Endodermal cell (in vitro differentiated cells): ENCODE measurements at regions not wholly inside any gene's neighbourhood (a gene's known extent, or its start where the extent isn't known, plus 50 kb on each side); places are given as distances from the start of the nearest gene placed in this dataset.

Experiments
- DNase-seq: peaks from one replicate; pipeline ENCODE4 v3.0.0-alpha.2; 2017
- H3K27ac ChIP-seq: 2 replicates; pipeline ENCODE4 v1.5.1; 2013; ENCODE audit warnings: mild to moderate bottlenecking, low read depth, low read length, moderate library complexity
- H3K27me3 ChIP-seq: 2 replicates; pipeline ENCODE4 v1.6.1; 2013; ENCODE audit warnings: mild to moderate bottlenecking, low read length, moderate library complexity; ENCODE audit not compliant: insufficient read depth, control insufficient read depth, poor library complexity, severe bottlenecking
- H3K36me3 ChIP-seq: 2 replicates; pipeline ENCODE4 v1.7.0; 2013; ENCODE audit warnings: mild to moderate bottlenecking, low read length, moderate library complexity; ENCODE audit not compliant: control insufficient read depth, insufficient read depth
- H3K4me1 ChIP-seq: one replicate; pipeline ENCODE4 v1.7.0; 2013; ENCODE audit warnings: low read length; ENCODE audit not compliant: control insufficient read depth, insufficient read depth
- H3K4me3 ChIP-seq: 2 replicates; pipeline ENCODE4 v1.5.1; 2013; ENCODE audit warnings: mild to moderate bottlenecking, low read length, moderate library complexity
- H3K9ac ChIP-seq: 2 replicates; pipeline ENCODE4 v1.6.1; 2013; ENCODE audit warnings: mild to moderate bottlenecking, low read length, moderate library complexity; ENCODE audit not compliant: poor library complexity, severe bottlenecking; ENCODE audit errors: extremely low read depth
- H3K9me3 ChIP-seq: 2 replicates; pipeline ENCODE4 v1.6.1; 2013; ENCODE audit warnings: mild to moderate bottlenecking, low read length, moderate library complexity; ENCODE audit not compliant: control insufficient read depth
- H3K27ac Mint-ChIP-seq: 2 replicates; pipeline ENCODE4 v1.8.0; 2020; ENCODE audit warnings: mixed read lengths
- H3K27me3 Mint-ChIP-seq: 2 replicates; pipeline ENCODE4 v1.8.0; 2021; ENCODE audit warnings: mild to moderate bottlenecking, mixed read lengths; ENCODE audit not compliant: insufficient read depth
- H3K36me3 Mint-ChIP-seq: 2 replicates; pipeline ENCODE4 v1.8.0; 2020; ENCODE audit warnings: low read depth, mixed read lengths
- H3K4me1 Mint-ChIP-seq: 2 replicates; pipeline ENCODE4 v1.8.0; 2020; ENCODE audit warnings: mixed read lengths
- H3K4me3 Mint-ChIP-seq: 2 replicates; pipeline ENCODE4 v1.8.0; 2020; ENCODE audit warnings: mild to moderate bottlenecking, moderate library complexity, mixed read lengths
- H3K9me3 Mint-ChIP-seq: 2 replicates; pipeline ENCODE4 v1.8.0; 2020; ENCODE audit warnings: mild to moderate bottlenecking, mixed read lengths
- WGBS, 2 experiments: methylation state at CpG; one replicate each; pipeline versions ENCODE4 v1.1.5 to v1.1.7; 2013; ENCODE audit warnings: missing lambda C conversion rate in 2 of 2, mixed read lengths in 1 of 2; ENCODE audit not compliant: insufficient coverage in 1 of 2, insufficient read length in 1 of 2; 5-methylcytosine and 5-hydroxymethylcytosine counted together
- TF ChIP-seq, protein P1 (sequence below): fragments of 200-600 bp; sonication (generic); conservative IDR thresholded peaks from 2 replicates; pipeline ENCODE4 v1.5.0; 2021; ENCODE audit warnings: antibody characterized with exemption, mild to moderate bottlenecking

- Histone ChIP-seq H3K27me3 (no peaks in the 10 kb centered on the region), H3K9me3 (no peaks in the 10 kb centered on the region), H3K9ac (no peak overlapping the region), H3K36me3 (no peaks in the 10 kb centered on the region), H3K4me3 (no peak overlapping the region), H3K4me1 (no peaks in the 10 kb centered on the region), H3K27ac (peak overlapping the region; percentile 60)
- H3K4me1 Mint-ChIP-seq, result peaks cover 10% of the 10 kb centered on the region
- TF ChIP-seq, protein P1, sequence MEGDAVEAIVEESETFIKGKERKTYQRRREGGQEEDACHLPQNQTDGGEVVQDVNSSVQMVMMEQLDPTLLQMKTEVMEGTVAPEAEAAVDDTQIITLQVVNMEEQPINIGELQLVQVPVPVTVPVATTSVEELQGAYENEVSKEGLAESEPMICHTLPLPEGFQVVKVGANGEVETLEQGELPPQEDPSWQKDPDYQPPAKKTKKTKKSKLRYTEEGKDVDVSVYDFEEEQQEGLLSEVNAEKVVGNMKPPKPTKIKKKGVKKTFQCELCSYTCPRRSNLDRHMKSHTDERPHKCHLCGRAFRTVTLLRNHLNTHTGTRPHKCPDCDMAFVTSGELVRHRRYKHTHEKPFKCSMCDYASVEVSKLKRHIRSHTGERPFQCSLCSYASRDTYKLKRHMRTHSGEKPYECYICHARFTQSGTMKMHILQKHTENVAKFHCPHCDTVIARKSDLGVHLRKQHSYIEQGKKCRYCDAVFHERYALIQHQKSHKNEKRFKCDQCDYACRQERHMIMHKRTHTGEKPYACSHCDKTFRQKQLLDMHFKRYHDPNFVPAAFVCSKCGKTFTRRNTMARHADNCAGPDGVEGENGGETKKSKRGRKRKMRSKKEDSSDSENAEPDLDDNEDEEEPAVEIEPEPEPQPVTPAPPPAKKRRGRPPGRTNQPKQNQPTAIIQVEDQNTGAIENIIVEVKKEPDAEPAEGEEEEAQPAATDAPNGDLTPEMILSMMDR, result no peak
- 95 to 96% methylated on average over 14 to 21 of the region's 21 CpGs for WGBS, 2 experiments
- H3K4me3 Mint-ChIP-seq, result no peak overlapping the region
- H3K9me3 Mint-ChIP-seq, result no peaks in the 10 kb centered on the region
- no peaks in the 10 kb centered on the region for H3K27me3 Mint-ChIP-seq
- no peak for DNase-seq
- H3K36me3 Mint-ChIP-seq, result no peaks in the 10 kb centered on the region
- no peak overlapping the region for H3K27ac Mint-ChIP-seq
Observed at GRCh38 chr9:135185060-135185459, 97.6 kb downstream of the OLFM1 start.

- no peaks in the 10 kb centered on the region for H3K27me3 ChIP-seq
- no peaks in the 10 kb centered on the region for H3K4me1 ChIP-seq
- DNase-seq, result peak; percentile 81
- H3K27ac ChIP-seq, result no peak overlapping the region
- TF ChIP-seq, protein P1, result no peak
- H3K9me3 ChIP-seq, result no peaks in the 10 kb centered on the region
- no peaks in the 10 kb centered on the region for H3K36me3 ChIP-seq
- Mint-ChIP-seq H3K27ac (no peak overlapping the region), H3K9me3 (no peaks in the 10 kb centered on the region), H3K4me3 (no peak overlapping the region), H3K27me3 (no peaks in the 10 kb centered on the region), H3K36me3 (no peaks in the 10 kb centered on the region), H3K4me1 (peaks cover 10% of the 10 kb centered on the region)
- H3K9ac ChIP-seq, result no peak overlapping the region
- WGBS, 2 experiments, result 75 to 79% methylated on average over 7 to 25 of the region's 25 CpGs
- H3K4me3 ChIP-seq, result no peak overlapping the region
Observed at GRCh38 chr9:135186248-135187164, 99.0 kb downstream of the OLFM1 start.

GRCh38 chr9:135187365-135187764 is 99.9 kb downstream of the OLFM1 start:
- Mint-ChIP-seq H3K4me3 (no peak overlapping the region), H3K9me3 (no peaks in the 10 kb centered on the region), H3K27me3 (no peaks in the 10 kb centered on the region), H3K4me1 (peaks cover 10% of the 10 kb centered on the region), H3K27ac (no peak overlapping the region), H3K36me3 (no peaks in the 10 kb centered on the region)
- H3K9ac ChIP-seq, result no peak overlapping the region
- H3K27ac ChIP-seq, result no peak overlapping the region
- DNase-seq, result no peak
- no peak overlapping the region for H3K4me3 ChIP-seq
- 93 to 100% methylated on average over 4 to 14 of the region's 14 CpGs for WGBS, 2 experiments
- H3K9me3 ChIP-seq, result no peaks in the 10 kb centered on the region
- no peaks in the 10 kb centered on the region for H3K27me3 ChIP-seq
- H3K36me3 ChIP-seq, result no peaks in the 10 kb centered on the region
- TF ChIP-seq, protein P1, result no peak
- no peaks in the 10 kb centered on the region for H3K4me1 ChIP-seq
